Right lobe of liver (tissue), 4 donors: ENCODE measurements at regions not wholly inside any gene's neighbourhood (a gene's known extent, or its start where the extent isn't known, plus 50 kb on each side); places are given as distances from the start of the nearest gene placed in this dataset.

ENCODE experiments used
- CTCF ChIP-seq, 4 donors: fragments of 200-600 bp in 3 of 4; fragments of 450-650 bp in 1 of 4; IDR thresholded peaks; one replicate each; pipeline versions ENCODE4 v1.5.1 to v1.8.0; 2016 to 2022; ENCODE audit warnings: antibody characterized with exemption in 4 of 4, mild to moderate bottlenecking in 2 of 4
- POLR2A ChIP-seq: fragments of 450-650 bp; IDR thresholded peaks from one replicate; pipeline ENCODE4 v1.6.1; 2017; ENCODE audit warnings: antibody characterized with exemption, mild to moderate bottlenecking
- donor health status: DM: no; HTN: no; CAD: no.
- donor health status: DM: no; HTN: no; CAD: no.
- donor health status: DM: no; HTN: yes; CAD: no.

GRCh38 chr19:31177246-31177645 lies 172.0 kb downstream of the TSHZ3 start:
- no peak for TF ChIP-seq CTCF (IDR thresholded peaks at IDR 0.05)
- TF ChIP-seq POLR2A, result no peak
